SK-N-SH treated with all-trans-retinoic acid at 6 μM for 48 hours (cell line): ENCODE measurements at regions not wholly inside any gene's neighbourhood (a gene's known extent, or its start where the extent isn't known, plus 50 kb on each side); places are given as distances from the start of the nearest gene placed in this dataset.

Experiments
- ATAC-seq: fragments of 200-7000 bp; cut with Tn5 transposase; 3 replicates; pipeline ENCODE4 v1.9.1; 2020; ENCODE audit warnings: mild to moderate bottlenecking, moderate library complexity
- ARNTL ChIP-seq: fragments of 450-650 bp; formaldehyde crosslinking; IDR thresholded peaks from 2 replicates; pipeline ENCODE4 v1.5.0; 2020; ENCODE audit warnings: low read depth, mild to moderate bottlenecking, moderate library complexity, borderline replicate concordance
- CREB5 ChIP-seq: fragments of 250-450 bp; sonication (Bioruptor Pico); IDR thresholded peaks from 2 replicates; pipeline ENCODE4 v1.5.1; 2020; ENCODE audit warnings: low read depth, mild to moderate bottlenecking, moderate library complexity
- CSDC2 ChIP-seq: fragments of 250-450 bp; sonication (Bioruptor Pico); IDR thresholded peaks from 2 replicates; pipeline ENCODE4 v1.5.0; 2020; ENCODE audit warnings: mild to moderate bottlenecking, moderate library complexity
- CSRNP3 ChIP-seq: fragments of 250-450 bp; sonication (Bioruptor Pico); IDR thresholded peaks from 2 replicates; pipeline ENCODE4 v1.5.1; 2021; ENCODE audit warnings: mild to moderate bottlenecking, moderate library complexity
- ESRRG ChIP-seq: fragments of 250-450 bp; sonication (Bioruptor Pico); IDR thresholded peaks from 2 replicates; pipeline ENCODE4 v1.6.1; 2021; ENCODE audit warnings: mild to moderate bottlenecking
- GLIS3 ChIP-seq: fragments of 250-450 bp; sonication (Bioruptor Pico); IDR thresholded peaks from 2 replicates; pipeline ENCODE4 v1.5.0; 2020; ENCODE audit warnings: mild to moderate bottlenecking, moderate library complexity
- ISL1 ChIP-seq: fragments of 250-450 bp; sonication (Bioruptor Pico); IDR thresholded peaks from 2 replicates; pipeline ENCODE4 v2.1.2; 2022; ENCODE audit warnings: mild to moderate bottlenecking, moderate library complexity
- OSR1 ChIP-seq: fragments of 250-450 bp; sonication (Bioruptor Pico); IDR thresholded peaks from 2 replicates; pipeline ENCODE4 v1.8.0; 2022; ENCODE audit warnings: moderate library complexity, mild to moderate bottlenecking, inconsistent platforms
- PATZ1 ChIP-seq: fragments of 250-450 bp; sonication (Bioruptor Pico); IDR thresholded peaks from 2 replicates; pipeline ENCODE4 v1.8.0; 2020; ENCODE audit warnings: mild to moderate bottlenecking, moderate library complexity, borderline replicate concordance
- POU6F1 ChIP-seq: fragments of 250-450 bp; sonication (Bioruptor Pico); IDR thresholded peaks from 2 replicates; pipeline ENCODE4 v1.8.0; 2021; ENCODE audit warnings: low read depth, mild to moderate bottlenecking, moderate library complexity, borderline replicate concordance
- PPARA ChIP-seq: fragments of 250-450 bp; sonication (Bioruptor Pico); IDR thresholded peaks from 2 replicates; pipeline ENCODE4 v1.5.0; 2020; ENCODE audit warnings: mild to moderate bottlenecking, borderline replicate concordance
- RARB ChIP-seq: fragments of 250-450 bp; sonication (Bioruptor Pico); IDR thresholded peaks from 2 replicates; pipeline ENCODE4 v1.8.0; 2021; ENCODE audit warnings: mild to moderate bottlenecking, moderate library complexity
- SNAI2 ChIP-seq: fragments of 250-450 bp; sonication (Bioruptor Pico); IDR thresholded peaks from 2 replicates; pipeline ENCODE4 v1.5.0; 2020; ENCODE audit warnings: mild to moderate bottlenecking, moderate library complexity
- TCF4 ChIP-seq: fragments of 250-450 bp; sonication (Bioruptor Pico); IDR thresholded peaks from 2 replicates; pipeline ENCODE4 v1.8.0; 2021; ENCODE audit warnings: mild to moderate bottlenecking, moderate library complexity, borderline replicate concordance
- TOX ChIP-seq: fragments of 250-450 bp; sonication (Bioruptor Pico); IDR thresholded peaks from 2 replicates; pipeline ENCODE4 v1.8.0; 2021; ENCODE audit warnings: mild to moderate bottlenecking, moderate library complexity, borderline replicate concordance
- TSHZ2 ChIP-seq: fragments of 250-450 bp; sonication (Bioruptor Pico); IDR thresholded peaks from 2 replicates; pipeline ENCODE4 v1.5.0; 2020; ENCODE audit warnings: mild to moderate bottlenecking, moderate library complexity
- ZC3H10 ChIP-seq: fragments of 250-450 bp; sonication (Bioruptor Pico); IDR thresholded peaks from 2 replicates; pipeline ENCODE4 v1.5.1; 2021; ENCODE audit warnings: mild to moderate bottlenecking, moderate library complexity
- ZFP3 ChIP-seq: fragments of 250-450 bp; sonication (Bioruptor Pico); IDR thresholded peaks from 2 replicates; pipeline ENCODE4 v1.5.0; 2020; ENCODE audit warnings: mild to moderate bottlenecking, moderate library complexity
- ZFP30 ChIP-seq: fragments of 450-650 bp; formaldehyde crosslinking; IDR thresholded peaks from 2 replicates; pipeline ENCODE4 v1.5.0; 2022; ENCODE audit warnings: mild to moderate bottlenecking, moderate library complexity
- ZNF565 ChIP-seq: fragments of 450-650 bp; formaldehyde crosslinking; conservative IDR thresholded peaks from 2 replicates; pipeline ENCODE4 v1.5.0; 2020; ENCODE audit warnings: low read depth, mild to moderate bottlenecking, moderate library complexity
- ZNF70 ChIP-seq: fragments of 450-650 bp; formaldehyde crosslinking; IDR thresholded peaks from 2 replicates; pipeline ENCODE4 v1.5.0; 2020; ENCODE audit warnings: mild to moderate bottlenecking, moderate library complexity
- ZNF8 ChIP-seq: fragments of 450-650 bp; formaldehyde crosslinking; IDR thresholded peaks from 2 replicates; pipeline ENCODE4 v1.5.0; 2020; ENCODE audit warnings: mild to moderate bottlenecking, moderate library complexity

GRCh38 chrX:138889149-138889548 is 177.6 kb upstream of the FGF13 start:
- no peak for TF ChIP-seq ZNF70 (CRISPR knock-in tag)
- TF ChIP-seq OSR1 (CRISPR knock-in tag): no peak
- no peak for TF ChIP-seq ZFP30 (CRISPR knock-in tag)
- TF ChIP-seq PPARA: no peak
- no peak for TF ChIP-seq ARNTL (CRISPR knock-in tag)
- no peak for TF ChIP-seq ZFP3
- no peak for TF ChIP-seq ZNF565 (CRISPR knock-in tag)
- no peak for TF ChIP-seq RARB (CRISPR knock-in tag)
- no peak for TF ChIP-seq SNAI2 (CRISPR knock-in tag)
- TF ChIP-seq TCF4 (CRISPR knock-in tag): no peak
- no peak for TF ChIP-seq TSHZ2
- TF ChIP-seq ISL1 (CRISPR knock-in tag): no peak
- no peak for TF ChIP-seq ZC3H10 (CRISPR knock-in tag)
- TF ChIP-seq CSDC2: no peak
- TF ChIP-seq ESRRG (CRISPR knock-in tag): no peak
- TF ChIP-seq POU6F1: no peak
- no peak for TF ChIP-seq TOX (CRISPR knock-in tag)
- TF ChIP-seq GLIS3: no peak
- TF ChIP-seq CREB5: no peak
- TF ChIP-seq CSRNP3: no peak

GRCh38 chrX:138886769-138887168 is 175.3 kb upstream of the FGF13 start:
- TF ChIP-seq PATZ1 (no peak), TSHZ2 (no peak), TOX (CRISPR knock-in tag) (no peak), SNAI2 (CRISPR knock-in tag) (no peak), OSR1 (CRISPR knock-in tag) (no peak), ZFP3 (no peak), ISL1 (CRISPR knock-in tag) (no peak), PPARA (no peak), ZNF8 (CRISPR knock-in tag) (no peak), ZNF565 (CRISPR knock-in tag) (no peak), POU6F1 (no peak), ZFP30 (CRISPR knock-in tag) (no peak), TCF4 (CRISPR knock-in tag) (no peak), CREB5 (no peak), RARB (CRISPR knock-in tag) (no peak)
- TF ChIP-seq, all 23 proteins: peak for 0
- no peak for ATAC-seq

More at GRCh38 chrX:138889149-138889548, 177.6 kb upstream of the FGF13 start:
- no peak for ATAC-seq
